HEK293 (cell line): ENCODE measurements at regions not wholly inside any gene's neighbourhood (a gene's known extent, or its start where the extent isn't known, plus 50 kb on each side); places are given as distances from the start of the nearest gene placed in this dataset.

ENCODE experiments used
- MYNN ChIP-seq: fragments of 450-650 bp; formaldehyde crosslinking; IDR thresholded peaks from 2 replicates; pipeline ENCODE4 v1.5.1; 2016; ENCODE audit warnings: missing biosample characterization, missing genetic modification characterization, borderline replicate concordance
- ZNF121 ChIP-seq: fragments of 450-650 bp; formaldehyde crosslinking; IDR thresholded peaks from 2 replicates; pipeline ENCODE4 v1.5.1; 2016; ENCODE audit warnings: missing biosample characterization, missing genetic modification characterization
- ZNF274 ChIP-seq, 2 experiments: fragments of 200-500 bp in 1 of 2; fragments of 450-650 bp in 1 of 2; sonication (Bioruptor generic) in 1 of 2; formaldehyde crosslinking in 1 of 2; IDR thresholded peaks; 2 replicates each; pipeline versions ENCODE4 v1.5.1 to v1.6.1; 2014 to 2016; ENCODE audit warnings: borderline replicate concordance in 1 of 2, inconsistent platforms in 1 of 2, low read length in 1 of 2, missing biosample characterization in 1 of 2, missing genetic modification characterization in 1 of 2
- TF ChIP-seq, protein P1 (sequence below): fragments of 450-650 bp; formaldehyde crosslinking; IDR thresholded peaks from 2 replicates; pipeline ENCODE4 v1.5.1; 2016; ENCODE audit warnings: missing biosample characterization, missing genetic modification characterization

DNA sequence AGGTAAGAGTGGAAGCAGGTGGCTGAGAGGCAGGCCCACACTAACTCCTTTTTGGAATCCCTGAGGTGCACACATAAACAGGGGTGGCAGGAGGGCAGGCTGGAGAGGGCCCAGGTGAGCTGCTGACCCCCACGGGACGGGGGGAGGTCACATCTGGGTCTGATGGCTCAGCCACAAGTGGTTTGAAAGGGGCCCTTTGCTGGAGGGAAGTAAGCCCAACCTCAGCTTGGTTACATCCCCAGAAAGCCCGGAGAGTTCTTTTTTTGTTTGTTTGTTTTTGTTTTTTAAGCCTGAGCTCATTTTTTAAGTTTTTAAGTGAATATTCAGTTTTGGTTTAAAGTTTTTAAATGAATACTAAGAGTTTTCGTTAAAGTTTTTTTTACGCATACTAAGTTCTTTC is 72.8 kb upstream of the CUX1 start:
- TF ChIP-seq ZNF274 (IDR thresholded peaks at IDR 0.05; ENCODE audit: low read length) = no peak
- TF ChIP-seq ZNF274 (tag by site-specific recombination; IDR thresholded peaks at IDR 0.05; ENCODE audit: borderline replicate concordance) = no peak
- TF ChIP-seq MYNN (tag by site-specific recombination) = no peak
- TF ChIP-seq, protein P1, sequence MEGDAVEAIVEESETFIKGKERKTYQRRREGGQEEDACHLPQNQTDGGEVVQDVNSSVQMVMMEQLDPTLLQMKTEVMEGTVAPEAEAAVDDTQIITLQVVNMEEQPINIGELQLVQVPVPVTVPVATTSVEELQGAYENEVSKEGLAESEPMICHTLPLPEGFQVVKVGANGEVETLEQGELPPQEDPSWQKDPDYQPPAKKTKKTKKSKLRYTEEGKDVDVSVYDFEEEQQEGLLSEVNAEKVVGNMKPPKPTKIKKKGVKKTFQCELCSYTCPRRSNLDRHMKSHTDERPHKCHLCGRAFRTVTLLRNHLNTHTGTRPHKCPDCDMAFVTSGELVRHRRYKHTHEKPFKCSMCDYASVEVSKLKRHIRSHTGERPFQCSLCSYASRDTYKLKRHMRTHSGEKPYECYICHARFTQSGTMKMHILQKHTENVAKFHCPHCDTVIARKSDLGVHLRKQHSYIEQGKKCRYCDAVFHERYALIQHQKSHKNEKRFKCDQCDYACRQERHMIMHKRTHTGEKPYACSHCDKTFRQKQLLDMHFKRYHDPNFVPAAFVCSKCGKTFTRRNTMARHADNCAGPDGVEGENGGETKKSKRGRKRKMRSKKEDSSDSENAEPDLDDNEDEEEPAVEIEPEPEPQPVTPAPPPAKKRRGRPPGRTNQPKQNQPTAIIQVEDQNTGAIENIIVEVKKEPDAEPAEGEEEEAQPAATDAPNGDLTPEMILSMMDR (tag by site-specific recombination) = no peak
- TF ChIP-seq ZNF121 (tag by site-specific recombination) = no peak
